Endothelial cell of umbilical vein (primary cell): ENCODE measurements at regions not wholly inside any gene's neighbourhood (a gene's known extent, or its start where the extent isn't known, plus 50 kb on each side); places are given as distances from the start of the nearest gene placed in this dataset.

Source experiments
- BruUV-seq: library from RNA; stranded (reverse); fragments of 400-500 nt; replicated peaks from 2 replicates; lab custom pipeline; 2021; lab: Mats Ljungman, UMichigan
- CTCF ChIA-PET: fragments of 300-600, 350-600 bp; sonication (Branson Sonifier 250); formaldehyde crosslinking; loops from one replicate; lab custom pipeline; 2021; ENCODE audit warnings: antibody characterized with exemption, inconsistent platforms; lab: Charles Lee
- POLR2A ChIA-PET: fragments of 300-600, 350-600 bp; sonication (Branson Sonifier 250); formaldehyde crosslinking; loops from one replicate; lab custom pipeline; 2021; ENCODE audit warnings: antibody characterized with exemption, inconsistent platforms; lab: Charles Lee
- DNase-seq: peaks from one replicate; pipeline ENCODE4 v3.0.0-alpha.2; 2011; ENCODE audit warnings: low read depth, low spot score
- FAIRE-seq: peaks from 2 replicates; lab custom pipeline; 2011; peaks lifted over from hg19 to GRCh38; lab: Jason Lieb, UNC
- H2AFZ ChIP-seq: 2 replicates; pipeline ENCODE4 v1.6.0; 2012; ENCODE audit warnings: low read depth, low read length, control low read depth, inconsistent platforms
- H3K27ac ChIP-seq: 2 replicates; pipeline ENCODE4 v1.5.1; 2011; ENCODE audit warnings: low read depth, mild to moderate bottlenecking, control low read depth, low read length, moderate library complexity; ENCODE audit not compliant: insufficient read depth
- H3K27me3 ChIP-seq, 2 experiments: 2 replicates each; pipeline versions ENCODE4 v1.6.0 to v1.6.1; 2011; ENCODE audit warnings: low read length in 2 of 2, mixed read lengths in 1 of 2; ENCODE audit not compliant: control insufficient read depth in 2 of 2, insufficient read depth in 2 of 2
- H3K36me3 ChIP-seq, 2 experiments: 2 replicates in 1 of 2; 3 replicates in 1 of 2; pipeline ENCODE4 v1.5.1; 2011; ENCODE audit warnings: low read length in 2 of 2, mild to moderate bottlenecking in 1 of 2, moderate library complexity in 1 of 2; ENCODE audit not compliant: control insufficient read depth in 2 of 2, insufficient read depth in 2 of 2; ENCODE audit errors: extremely low read depth in 1 of 2
- H3K4me1 ChIP-seq: 3 replicates; pipeline ENCODE4 v1.5.1; 2011; ENCODE audit warnings: mild to moderate bottlenecking, low read length; ENCODE audit not compliant: control insufficient read depth, insufficient read depth; ENCODE audit errors: extremely low read depth
- H3K4me2 ChIP-seq: 2 replicates; pipeline ENCODE4 v1.6.1; 2011; ENCODE audit warnings: low read length, control low read depth, mixed read lengths; ENCODE audit not compliant: insufficient read depth
- H3K4me3 ChIP-seq, 3 experiments: fragments of 200-600 bp in 1 of 3; sonication (generic), shearing (Covaris generic) in 1 of 3; replicated peaks in 1 of 3; 2 replicates each; pipeline ENCODE4 v1.5.1; 2011 to 2016; ENCODE audit warnings: control low read depth in 3 of 3, low read length in 3 of 3, mild to moderate bottlenecking in 2 of 3, inconsistent platforms in 1 of 3, low read depth in 1 of 3, moderate library complexity in 1 of 3; ENCODE audit not compliant: insufficient read depth in 1 of 3
- H3K79me2 ChIP-seq: 2 replicates; pipeline ENCODE4 v1.6.0; 2012; ENCODE audit warnings: low read length, inconsistent platforms; ENCODE audit not compliant: control insufficient read depth, insufficient read depth
- H3K9ac ChIP-seq: replicated peaks from 2 replicates; pipeline ENCODE3; 2011; ENCODE audit warnings: low read length, control low read depth; ENCODE audit not compliant: insufficient read depth; ENCODE audit errors: extremely low read depth
- H3K9me1 ChIP-seq: replicated peaks from 3 replicates; pipeline ENCODE4 v1.6.0; 2011; ENCODE audit warnings: mild to moderate bottlenecking, low read length; ENCODE audit not compliant: control insufficient read depth, insufficient read depth; ENCODE audit errors: extremely low read depth
- H3K9me3 ChIP-seq: replicated peaks from 2 replicates; pipeline ENCODE4 v1.5.1; 2012; ENCODE audit warnings: low read length, inconsistent platforms; ENCODE audit not compliant: control insufficient read depth, insufficient read depth
- H4K20me1 ChIP-seq: replicated peaks from 2 replicates; pipeline ENCODE3; 2011; ENCODE audit warnings: mild to moderate bottlenecking, low read length; ENCODE audit not compliant: control insufficient read depth, insufficient read depth; ENCODE audit errors: extremely low read depth
- EZH2 ChIP-seq: IDR thresholded peaks from 2 replicates; pipeline ENCODE4 v1.6.1; 2012; ENCODE audit warnings: borderline replicate concordance, low read depth, mild to moderate bottlenecking, moderate library complexity, low read length, inconsistent platforms; ENCODE audit not compliant: severe bottlenecking
- FOS ChIP-seq: IDR thresholded peaks from 2 replicates; pipeline ENCODE4 v1.6.1; 2011; ENCODE audit warnings: mild to moderate bottlenecking, low read length, moderate library complexity, borderline replicate concordance; ENCODE audit not compliant: insufficient read depth
- GATA2 ChIP-seq: IDR thresholded peaks from 2 replicates; pipeline ENCODE4 v1.7.0; 2011; ENCODE audit warnings: low read depth, mild to moderate bottlenecking, moderate library complexity, mixed read lengths, low read length; ENCODE audit not compliant: insufficient read length, insufficient read depth
- JUN ChIP-seq: IDR thresholded peaks from 2 replicates; pipeline ENCODE4 v1.6.1; 2011; ENCODE audit warnings: borderline replicate concordance, low read depth; ENCODE audit not compliant: insufficient read length, insufficient read depth
- MYC ChIP-seq: IDR thresholded peaks from one replicate; pipeline ENCODE4 v1.6.1; 2011; ENCODE audit warnings: mild to moderate bottlenecking, low read depth, low read length
- POLR2A ChIP-seq: IDR thresholded peaks from 2 replicates; pipeline ENCODE4 v1.6.1; 2012; ENCODE audit warnings: low read depth, mild to moderate bottlenecking, control low read depth, low read length
- POLR2AphosphoS5 ChIP-seq: IDR thresholded peaks from 2 replicates; pipeline ENCODE4 v1.6.1; 2012; ENCODE audit warnings: low read depth, mild to moderate bottlenecking, control low read depth, low read length, moderate library complexity; ENCODE audit not compliant: insufficient read depth
- dilution Hi-C: fragments of 300-500 bp; cut with MboI; formaldehyde crosslinking; loops from one replicate; pipeline ENCODE4 v1.15.0; 2019; ENCODE audit warnings: low sequenced_read_pairs; ENCODE audit not compliant: extremely low pct_ligation_motif_present
- intact Hi-C: fragments of 100-400 bp; cut with micrococcal nuclease; formaldehyde crosslinking; loops from one replicate; pipeline ENCODE4 v1.10.0; 2022
- TF ChIP-seq, protein P1 (sequence below), 2 donors: IDR thresholded peaks; 1 replicate in 1 of 2; 2 replicates in 1 of 2; pipeline ENCODE4 v1.5.1; 2011; ENCODE audit warnings: low read length in 2 of 2, mild to moderate bottlenecking in 2 of 2, moderate library complexity in 2 of 2, control low read depth in 1 of 2, inconsistent platforms in 1 of 2, low read depth in 1 of 2; ENCODE audit not compliant: insufficient read depth in 1 of 2; ENCODE audit errors: extremely low read depth in 1 of 2
- TF ChIP-seq, protein P2 (sequence below): IDR thresholded peaks from 2 replicates; pipeline ENCODE4 v1.6.1; 2011; ENCODE audit not compliant: insufficient read depth, insufficient read length

DNA sequence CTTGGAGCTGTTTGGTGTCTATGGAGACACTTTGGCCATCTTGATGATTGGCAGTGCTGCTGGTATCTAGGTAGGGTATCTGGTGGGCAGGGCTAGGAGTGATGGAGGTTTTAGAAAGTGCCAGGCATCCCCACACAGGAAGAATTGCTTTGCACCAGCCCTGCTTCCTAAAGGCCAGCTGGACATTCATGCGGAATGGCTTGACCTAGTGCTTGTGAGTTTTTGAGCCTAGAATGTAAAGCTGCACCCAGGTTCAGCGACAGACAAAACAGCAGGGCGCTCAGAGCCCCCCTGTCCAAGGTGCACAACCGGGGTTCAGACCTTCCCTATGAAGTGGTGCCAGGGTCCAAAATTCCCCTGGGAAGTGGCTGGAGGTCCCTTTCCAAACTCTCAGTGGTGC is 93.1 kb downstream of the ING1 start:
- dilution Hi-C loops, result no loop called here
- peaks cover 21 to 30% of the 10 kb centered on the region in 2 experiments for H3K27me3 ChIP-seq
- H4K20me1 ChIP-seq, result no peaks in the 10 kb centered on the region
- H3K4me1 ChIP-seq, result no peaks in the 10 kb centered on the region
- CTCF ChIA-PET, result interaction anchor here (1.2 kb wide), 1 partner anchor 9 kb away, joined by 4 read pairs; no protein-coding TSS in a partner anchor
- no peak for FAIRE-seq
- POLR2A ChIA-PET, result no interaction called here
- DNase-seq, result no peak
- no peak overlapping the region for H3K4me2 ChIP-seq
- H3K79me2 ChIP-seq, result no peaks in the 10 kb centered on the region
- H3K36me3 ChIP-seq, result no peaks in the 10 kb centered on the region
- BruUV-seq, result no TSS peak
- intact Hi-C loops, result no loop called here
- TF ChIP-seq GATA2 (no peak), POLR2A (no peak), FOS (no peak), MYC (no peak), POLR2AphosphoS5 (no peak), EZH2 (no peak), JUN (no peak)
- TF ChIP-seq, protein P1, sequence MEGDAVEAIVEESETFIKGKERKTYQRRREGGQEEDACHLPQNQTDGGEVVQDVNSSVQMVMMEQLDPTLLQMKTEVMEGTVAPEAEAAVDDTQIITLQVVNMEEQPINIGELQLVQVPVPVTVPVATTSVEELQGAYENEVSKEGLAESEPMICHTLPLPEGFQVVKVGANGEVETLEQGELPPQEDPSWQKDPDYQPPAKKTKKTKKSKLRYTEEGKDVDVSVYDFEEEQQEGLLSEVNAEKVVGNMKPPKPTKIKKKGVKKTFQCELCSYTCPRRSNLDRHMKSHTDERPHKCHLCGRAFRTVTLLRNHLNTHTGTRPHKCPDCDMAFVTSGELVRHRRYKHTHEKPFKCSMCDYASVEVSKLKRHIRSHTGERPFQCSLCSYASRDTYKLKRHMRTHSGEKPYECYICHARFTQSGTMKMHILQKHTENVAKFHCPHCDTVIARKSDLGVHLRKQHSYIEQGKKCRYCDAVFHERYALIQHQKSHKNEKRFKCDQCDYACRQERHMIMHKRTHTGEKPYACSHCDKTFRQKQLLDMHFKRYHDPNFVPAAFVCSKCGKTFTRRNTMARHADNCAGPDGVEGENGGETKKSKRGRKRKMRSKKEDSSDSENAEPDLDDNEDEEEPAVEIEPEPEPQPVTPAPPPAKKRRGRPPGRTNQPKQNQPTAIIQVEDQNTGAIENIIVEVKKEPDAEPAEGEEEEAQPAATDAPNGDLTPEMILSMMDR (IDR thresholded peaks at IDR 0.05; ENCODE audit: extremely low read depth in 1 of 2, insufficient read depth in 1 of 2, low read depth in 1 of 2, low read length in 2 of 2), result no peak
- TF ChIP-seq, protein P2, sequence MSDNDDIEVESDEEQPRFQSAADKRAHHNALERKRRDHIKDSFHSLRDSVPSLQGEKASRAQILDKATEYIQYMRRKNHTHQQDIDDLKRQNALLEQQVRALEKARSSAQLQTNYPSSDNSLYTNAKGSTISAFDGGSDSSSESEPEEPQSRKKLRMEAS, result no peak
- H3K4me3 ChIP-seq, result no peak overlapping the region
- no peak overlapping the region for H3K9ac ChIP-seq
- no peak overlapping the region for H2AFZ ChIP-seq
- H3K27ac ChIP-seq, result no peak overlapping the region
- no peaks in the 10 kb centered on the region for H3K9me1 ChIP-seq
- no peaks in the 10 kb centered on the region for H3K9me3 ChIP-seq
